ENCODE measurements at regions not wholly inside any gene's neighbourhood (a gene's known extent, or its start where the extent isn't known, plus 50 kb on each side); places are given as distances from the start of the nearest gene placed in this dataset.
"Not testable (repeated sequence)": the region's sequence is repeated elsewhere in the genome, so short reads cannot be mapped to it uniquely, and the experiment has no call there.

DNA sequence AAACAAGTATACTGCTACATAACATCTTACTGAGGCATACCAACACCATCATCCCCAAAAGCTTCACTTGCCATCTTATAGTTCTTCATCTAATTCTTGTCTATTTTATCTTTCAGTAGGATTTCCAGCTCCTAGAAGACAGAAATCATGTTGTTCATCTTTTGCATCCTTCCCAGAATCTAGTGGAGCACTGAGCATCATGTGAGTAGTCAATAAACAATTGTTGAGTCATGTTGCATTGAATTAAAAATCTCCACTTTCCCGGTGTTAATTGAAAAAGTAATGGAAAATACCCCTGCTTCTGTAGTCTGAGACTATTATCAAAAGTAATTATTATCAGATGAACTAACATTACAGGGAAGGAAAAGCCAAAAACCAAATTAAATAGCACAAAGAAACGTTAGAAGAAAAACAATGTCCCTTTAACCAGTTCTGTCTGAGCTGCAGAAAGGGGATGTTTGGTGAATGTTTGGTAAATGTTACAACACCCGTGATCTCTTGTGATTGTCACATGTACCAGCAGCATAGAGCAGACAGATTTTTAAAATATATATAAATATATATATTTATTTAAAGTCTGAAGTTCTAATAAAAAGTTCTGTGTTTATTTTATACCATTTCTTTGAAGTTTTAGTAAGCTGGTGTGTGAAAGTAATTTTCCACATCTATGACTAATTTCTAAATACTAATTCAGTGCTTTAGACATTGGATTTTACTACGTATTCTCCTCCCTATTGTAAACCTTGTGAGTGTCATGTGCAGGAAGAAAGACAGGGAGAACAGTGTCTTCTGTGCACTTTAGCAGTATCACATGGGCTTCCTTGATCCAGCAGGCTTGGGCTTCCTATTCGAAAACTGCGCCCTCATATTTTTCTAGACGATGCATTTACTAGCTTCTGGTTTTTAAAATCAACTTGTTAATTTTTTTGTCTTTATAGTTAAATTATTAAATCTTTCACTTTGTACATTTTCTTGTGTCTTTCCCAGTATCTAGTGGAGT lies 85.6 kb downstream of the RAP2B start:
- H3K36me3 ChIP-seq (ENCODE audit: control insufficient read depth in 1 of 2, insufficient read depth in 2 of 2, low read length in 2 of 2) = no peaks in the 10 kb centered on the region
- no peak overlapping the region for H3K4me3 ChIP-seq (ENCODE audit: low read depth in 1 of 2, low read length in 2 of 2)
- no peaks in the 10 kb centered on the region for H3K27me3 ChIP-seq (ENCODE audit: low read depth, low read length)
- no peaks in the 10 kb centered on the region for H3K9me3 ChIP-seq (ENCODE audit: control insufficient read depth in 1 of 2, low read length in 2 of 2)
- H3K4me1 ChIP-seq (ENCODE audit: control insufficient read depth in 1 of 2, insufficient read depth in 2 of 2, low read length in 2 of 2) = peaks cover 3 to 6% of the 10 kb centered on the region in 2 donors
- peak overlapping the region; percentile 70 for H3K27ac ChIP-seq (ENCODE audit: low read length)

DNA sequence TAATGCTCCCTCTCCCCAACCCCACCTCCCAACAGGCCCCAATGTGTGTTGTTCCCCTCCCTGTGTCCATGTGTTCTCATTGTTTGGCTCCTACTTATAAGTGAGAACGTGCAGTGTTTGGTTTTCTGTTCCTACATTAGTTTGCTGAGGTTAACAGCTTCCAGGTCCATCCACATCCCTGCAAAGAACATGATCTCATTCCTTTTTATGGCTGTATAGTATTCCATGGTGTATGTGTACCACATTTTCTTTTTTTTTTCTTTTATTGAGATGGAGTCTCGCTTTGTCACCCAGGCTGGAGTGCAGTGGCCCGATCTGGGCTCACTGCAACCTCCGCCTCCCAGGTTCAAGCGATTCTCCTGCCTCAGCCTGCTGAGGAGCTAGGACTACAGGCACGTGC lies 86.8 kb downstream of the RAP2B start:
- H3K27ac ChIP-seq (ENCODE audit: low read length); H3K27me3 ChIP-seq (ENCODE audit: low read depth, low read length); H3K4me3 ChIP-seq (ENCODE audit: low read depth in 1 of 2, low read length in 2 of 2); H3K9me3 ChIP-seq (ENCODE audit: control insufficient read depth in 1 of 2, low read length in 2 of 2); H3K4me1 ChIP-seq (ENCODE audit: control insufficient read depth in 1 of 2, insufficient read depth in 2 of 2, low read length in 2 of 2); H3K36me3 ChIP-seq (ENCODE audit: control insufficient read depth in 1 of 2, insufficient read depth in 2 of 2, low read length in 2 of 2): not testable (repeated sequence)

DNA sequence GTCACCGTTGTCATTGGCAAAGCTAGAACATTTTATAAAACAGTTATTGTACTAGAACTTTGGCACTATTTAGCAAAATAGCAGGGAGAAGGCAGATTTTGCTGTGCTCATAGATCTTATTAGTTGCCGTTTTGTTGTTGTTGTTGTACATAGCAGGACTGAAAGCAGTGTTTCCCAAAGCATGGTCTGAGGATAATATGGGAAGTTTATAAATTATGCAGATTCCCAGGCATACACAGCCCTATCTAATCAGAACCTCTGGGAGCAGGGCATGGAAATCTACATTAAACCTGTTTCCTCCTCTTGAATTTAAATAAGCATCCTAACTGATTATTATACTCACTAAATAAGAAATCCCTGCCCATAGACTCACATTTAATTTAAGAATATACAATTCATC lies 87.9 kb downstream of the RAP2B start:
- H3K36me3 ChIP-seq (ENCODE audit: control insufficient read depth in 1 of 2, insufficient read depth in 2 of 2, low read length in 2 of 2) = no peaks in the 10 kb centered on the region
- peak overlapping the region; percentile 16 for H3K27ac ChIP-seq (ENCODE audit: low read length)
- no peaks in the 10 kb centered on the region for H3K27me3 ChIP-seq (ENCODE audit: low read depth, low read length)
- no peaks in the 10 kb centered on the region for H3K9me3 ChIP-seq (ENCODE audit: control insufficient read depth in 1 of 2, low read length in 2 of 2)
- H3K4me1 ChIP-seq (ENCODE audit: control insufficient read depth in 1 of 2, insufficient read depth in 2 of 2, low read length in 2 of 2) = peaks cover 3 to 6% of the 10 kb centered on the region in 2 donors
- no peak overlapping the region for H3K4me3 ChIP-seq (ENCODE audit: low read depth in 1 of 2, low read length in 2 of 2)

DNA sequence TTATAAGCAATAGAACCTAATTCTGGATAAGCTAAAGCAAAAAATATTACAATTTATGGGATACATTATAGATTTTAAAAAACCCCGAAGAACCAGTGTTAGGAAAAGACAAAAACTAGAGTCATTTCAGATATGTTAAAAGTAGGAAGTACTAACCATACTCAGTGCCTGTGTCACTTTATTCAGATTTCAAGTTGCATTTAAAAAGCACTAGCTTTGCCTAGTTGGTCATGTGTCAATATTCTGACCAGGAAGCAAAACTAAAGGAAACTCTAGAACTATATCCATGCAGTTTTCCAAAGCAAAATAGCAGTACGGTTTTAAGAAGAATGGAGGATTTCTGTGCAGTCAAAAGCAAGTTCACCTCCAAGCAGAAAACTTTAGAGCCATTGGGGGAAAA lies 88.4 kb downstream of the RAP2B start:
- no peaks in the 10 kb centered on the region for H3K9me3 ChIP-seq (ENCODE audit: control insufficient read depth in 1 of 2, low read length in 2 of 2)
- peaks cover 3 to 6% of the 10 kb centered on the region in 2 donors for H3K4me1 ChIP-seq (ENCODE audit: control insufficient read depth in 1 of 2, insufficient read depth in 2 of 2, low read length in 2 of 2)
- no peaks in the 10 kb centered on the region for H3K36me3 ChIP-seq (ENCODE audit: control insufficient read depth in 1 of 2, insufficient read depth in 2 of 2, low read length in 2 of 2)
- no peak overlapping the region for H3K4me3 ChIP-seq (ENCODE audit: low read depth in 1 of 2, low read length in 2 of 2)
- H3K27me3 ChIP-seq (ENCODE audit: low read depth, low read length) = no peaks in the 10 kb centered on the region
- H3K27ac ChIP-seq (ENCODE audit: low read length) = peak overlapping the region; percentile 16

DNA sequence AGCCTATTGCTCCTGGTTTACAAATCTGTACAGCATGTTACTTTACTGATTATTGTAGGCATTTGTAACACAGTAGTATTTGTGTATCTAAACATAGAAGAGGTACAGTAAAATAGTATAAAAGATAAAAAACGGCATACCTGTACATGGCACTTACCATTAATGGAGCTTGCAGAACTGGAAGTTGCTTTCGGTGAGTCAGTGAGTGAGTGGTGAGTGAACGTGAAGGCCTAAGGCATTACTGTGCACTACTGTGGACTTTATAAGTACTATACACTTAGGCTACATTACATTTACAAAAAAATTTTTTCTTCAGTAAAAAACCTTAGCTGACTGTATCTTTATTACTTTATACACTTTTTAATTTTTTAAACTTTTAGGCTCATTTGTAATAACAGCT lies 90.9 kb downstream of the RAP2B start:
- H3K27ac ChIP-seq (ENCODE audit: low read length) = no peak overlapping the region
- no peak overlapping the region for H3K4me3 ChIP-seq (ENCODE audit: low read depth in 1 of 2, low read length in 2 of 2)
- no peaks in the 10 kb centered on the region for H3K36me3 ChIP-seq (ENCODE audit: control insufficient read depth in 1 of 2, insufficient read depth in 2 of 2, low read length in 2 of 2)
- no peaks in the 10 kb centered on the region for H3K27me3 ChIP-seq (ENCODE audit: low read depth, low read length)
- H3K4me1 ChIP-seq (ENCODE audit: control insufficient read depth in 1 of 2, insufficient read depth in 2 of 2, low read length in 2 of 2) = no peaks in the 10 kb centered on the region
- no peaks in the 10 kb centered on the region for H3K9me3 ChIP-seq (ENCODE audit: control insufficient read depth in 1 of 2, low read length in 2 of 2)

DNA sequence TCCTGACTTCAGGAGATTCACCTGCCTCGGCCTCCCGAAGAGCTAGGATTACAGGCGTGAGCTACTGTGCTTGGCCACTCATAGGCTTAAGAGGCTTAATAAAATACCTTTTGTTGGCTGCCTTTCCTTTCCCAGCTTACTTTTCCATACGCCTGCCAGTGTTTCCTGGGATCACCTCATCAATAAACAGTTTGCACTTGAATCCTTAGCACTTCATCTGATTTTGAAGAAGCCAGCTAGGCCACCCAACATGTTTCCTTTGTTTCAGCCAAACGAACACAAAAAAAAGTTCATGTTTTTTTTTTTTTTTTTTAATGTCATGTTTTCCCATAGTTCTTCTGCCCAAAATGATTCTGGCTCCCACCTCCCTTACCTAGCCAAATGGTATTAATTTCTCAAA lies 92.3 kb downstream of the RAP2B start:
- H3K27ac ChIP-seq (ENCODE audit: low read length) = no peak overlapping the region
- H3K4me1 ChIP-seq (ENCODE audit: control insufficient read depth in 1 of 2, insufficient read depth in 2 of 2, low read length in 2 of 2) = no peaks in the 10 kb centered on the region
- H3K36me3 ChIP-seq (ENCODE audit: control insufficient read depth in 1 of 2, insufficient read depth in 2 of 2, low read length in 2 of 2) = no peaks in the 10 kb centered on the region
- H3K27me3 ChIP-seq (ENCODE audit: low read depth, low read length) = no peaks in the 10 kb centered on the region
- H3K4me3 ChIP-seq (ENCODE audit: low read depth in 1 of 2, low read length in 2 of 2) = no peak overlapping the region
- H3K9me3 ChIP-seq (ENCODE audit: control insufficient read depth in 1 of 2, low read length in 2 of 2) = no peaks in the 10 kb centered on the region

DNA sequence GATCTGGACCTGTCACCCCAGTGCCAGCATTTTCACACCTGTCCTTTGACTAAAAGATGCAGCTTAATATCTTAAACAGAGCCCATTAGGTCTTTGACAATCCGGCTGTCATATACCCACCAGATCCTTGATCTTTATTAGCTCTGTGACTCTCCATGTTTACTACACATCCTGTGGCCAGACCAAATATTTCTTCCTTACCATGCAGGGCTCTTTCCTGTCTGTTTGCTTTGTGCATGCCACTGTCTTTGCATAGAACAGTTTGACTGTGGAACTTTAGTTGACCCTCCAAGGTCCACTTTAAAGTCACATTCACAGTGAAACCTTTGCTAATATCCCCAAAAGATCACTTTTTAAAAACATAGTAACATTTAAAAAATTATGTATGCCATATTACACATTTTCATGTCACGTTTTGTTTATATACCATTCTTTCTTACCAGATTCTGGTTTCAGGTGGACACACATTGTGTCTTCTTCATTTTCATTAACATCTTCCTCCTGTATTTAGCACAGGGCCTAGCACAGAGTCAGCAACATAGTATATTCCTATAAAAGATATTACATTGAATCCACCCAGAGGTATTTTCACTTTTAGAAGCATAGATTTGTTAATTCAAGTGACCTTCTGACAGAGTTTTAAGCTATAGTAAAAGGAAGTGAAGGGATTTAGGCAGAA lies 95.8 kb downstream of the RAP2B start:
- Histone ChIP-seq H3K4me1 (ENCODE audit: control insufficient read depth in 1 of 2, insufficient read depth in 2 of 2, low read length in 2 of 2) (no peaks in the 10 kb centered on the region), H3K27ac (ENCODE audit: low read length) (no peak overlapping the region), H3K4me3 (ENCODE audit: low read depth in 1 of 2, low read length in 2 of 2) (no peak overlapping the region), H3K9me3 (ENCODE audit: control insufficient read depth in 1 of 2, low read length in 2 of 2) (no peaks in the 10 kb centered on the region), H3K27me3 (ENCODE audit: low read depth, low read length) (no peaks in the 10 kb centered on the region), H3K36me3 (ENCODE audit: control insufficient read depth in 1 of 2, insufficient read depth in 2 of 2, low read length in 2 of 2) (no peaks in the 10 kb centered on the region)

DNA sequence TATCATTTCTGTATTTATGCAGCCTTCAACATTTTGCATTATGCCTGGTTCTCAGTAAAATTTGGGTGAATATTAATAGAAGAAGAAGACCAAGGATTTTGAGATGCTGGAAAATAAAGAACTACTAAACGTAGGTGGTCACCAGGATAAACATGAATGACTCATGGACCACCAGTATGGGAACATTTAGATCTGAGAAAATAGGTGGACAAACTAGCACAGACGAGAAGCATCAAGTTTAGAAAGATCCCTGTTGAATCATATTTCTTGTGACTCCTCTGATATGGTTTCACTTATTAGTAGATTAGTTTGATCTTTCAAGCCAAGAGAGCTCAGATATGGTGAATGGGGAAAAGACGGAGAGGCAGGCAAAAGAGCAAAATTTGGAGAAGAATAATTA lies 97.9 kb downstream of the RAP2B start:
- H3K4me1 ChIP-seq (ENCODE audit: control insufficient read depth in 1 of 2, insufficient read depth in 2 of 2, low read length in 2 of 2) = no peaks in the 10 kb centered on the region
- no peaks in the 10 kb centered on the region for H3K9me3 ChIP-seq (ENCODE audit: control insufficient read depth in 1 of 2, low read length in 2 of 2)
- no peaks in the 10 kb centered on the region for H3K36me3 ChIP-seq (ENCODE audit: control insufficient read depth in 1 of 2, insufficient read depth in 2 of 2, low read length in 2 of 2)
- H3K27ac ChIP-seq (ENCODE audit: low read length) = no peak overlapping the region
- H3K27me3 ChIP-seq (ENCODE audit: low read depth, low read length) = no peaks in the 10 kb centered on the region
- no peak overlapping the region for H3K4me3 ChIP-seq (ENCODE audit: low read depth in 1 of 2, low read length in 2 of 2)

DNA sequence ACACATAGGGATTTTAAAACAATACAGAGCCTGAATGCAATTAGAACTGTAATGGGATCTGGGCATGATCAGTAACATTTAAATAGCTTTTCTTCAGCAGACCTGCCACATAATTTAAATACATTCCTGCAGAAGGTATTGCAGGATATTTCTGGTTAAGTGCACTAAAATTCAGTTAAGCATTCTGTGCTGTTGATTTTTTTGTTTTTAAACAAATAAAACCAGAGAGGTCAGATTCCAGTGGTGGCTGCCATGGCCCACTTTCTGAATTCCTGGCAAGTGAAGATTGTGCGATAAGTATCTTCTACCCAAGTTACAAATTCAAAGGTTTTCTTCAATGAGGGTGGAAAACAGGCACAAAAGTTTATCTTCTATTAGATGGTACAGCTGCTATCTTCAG lies 98.7 kb downstream of the RAP2B start:
- Histone ChIP-seq H3K36me3 (ENCODE audit: control insufficient read depth in 1 of 2, insufficient read depth in 2 of 2, low read length in 2 of 2) (no peaks in the 10 kb centered on the region), H3K27ac (ENCODE audit: low read length) (no peak overlapping the region), H3K4me1 (ENCODE audit: control insufficient read depth in 1 of 2, insufficient read depth in 2 of 2, low read length in 2 of 2) (no peaks in the 10 kb centered on the region), H3K27me3 (ENCODE audit: low read depth, low read length) (no peaks in the 10 kb centered on the region), H3K9me3 (ENCODE audit: control insufficient read depth in 1 of 2, low read length in 2 of 2) (no peaks in the 10 kb centered on the region), H3K4me3 (ENCODE audit: low read depth in 1 of 2, low read length in 2 of 2) (no peak overlapping the region)

DNA sequence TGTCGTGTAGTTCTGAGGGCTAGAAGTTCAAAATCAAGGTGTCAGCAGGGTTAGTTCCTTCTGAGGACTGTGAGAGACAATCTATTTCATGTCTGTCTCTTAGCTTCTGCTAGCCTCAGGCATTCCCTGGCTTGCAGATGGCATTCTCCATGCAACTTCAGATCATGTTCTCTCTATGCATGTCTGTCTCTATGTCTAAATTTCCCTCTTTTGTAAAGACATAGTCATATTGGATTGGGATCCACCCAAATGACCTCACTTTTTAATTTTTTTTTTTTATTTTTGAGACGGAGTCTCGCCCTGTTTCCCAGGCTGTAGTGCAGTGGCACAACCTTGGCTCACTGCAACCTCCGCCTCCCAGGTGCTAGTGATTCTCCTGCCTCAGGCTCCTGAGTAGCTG lies 104.6 kb downstream of the RAP2B start:
- Histone ChIP-seq H3K9me3 (ENCODE audit: control insufficient read depth in 1 of 2, low read length in 2 of 2) (no peaks in the 10 kb centered on the region), H3K4me3 (ENCODE audit: low read depth in 1 of 2, low read length in 2 of 2) (no peak overlapping the region), H3K27ac (ENCODE audit: low read length) (no peak overlapping the region), H3K36me3 (ENCODE audit: control insufficient read depth in 1 of 2, insufficient read depth in 2 of 2, low read length in 2 of 2) (no peaks in the 10 kb centered on the region), H3K27me3 (ENCODE audit: low read depth, low read length) (no peaks in the 10 kb centered on the region), H3K4me1 (ENCODE audit: control insufficient read depth in 1 of 2, insufficient read depth in 2 of 2, low read length in 2 of 2) (no peaks in the 10 kb centered on the region)

DNA sequence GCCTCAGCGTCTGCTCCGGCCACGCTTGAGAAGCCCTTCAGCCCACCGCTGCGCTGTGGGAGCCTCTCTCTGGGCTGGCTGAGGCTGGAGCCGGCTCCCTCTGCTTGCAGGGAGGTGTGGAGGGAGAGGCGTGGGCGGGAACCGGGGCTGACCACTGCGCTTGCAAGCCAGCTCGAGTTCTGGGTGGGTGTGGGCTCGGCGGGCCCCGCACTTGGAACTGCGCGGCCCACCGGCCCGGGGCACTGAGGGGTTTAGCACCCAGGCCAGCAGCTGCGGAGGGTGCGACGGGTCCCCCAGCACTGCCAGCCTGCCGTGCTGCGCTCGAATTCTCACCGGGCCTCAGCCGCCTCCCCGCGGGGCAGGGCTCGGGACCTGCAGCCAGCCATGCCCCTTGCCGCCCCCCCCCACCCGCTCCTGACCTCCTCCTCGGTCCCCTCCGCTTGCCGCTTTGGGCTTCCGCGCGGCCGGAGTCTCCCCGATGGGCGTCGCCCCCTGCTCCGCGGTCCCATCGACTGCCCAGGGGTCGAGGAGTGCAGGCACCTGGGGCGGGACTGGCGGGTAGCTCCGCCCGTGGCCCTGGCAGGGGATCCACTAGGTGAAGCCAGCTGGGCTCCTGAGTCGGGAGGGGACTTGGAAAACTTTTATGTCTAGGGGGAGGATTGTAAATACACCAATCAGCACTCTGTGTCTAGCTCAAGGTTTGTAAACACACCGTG lies 106.7 kb downstream of the RAP2B start:
- Histone ChIP-seq H3K27ac (ENCODE audit: low read length) (no peak overlapping the region), H3K4me1 (ENCODE audit: control insufficient read depth in 1 of 2, insufficient read depth in 2 of 2, low read length in 2 of 2) (no peaks in the 10 kb centered on the region), H3K4me3 (ENCODE audit: low read depth in 1 of 2, low read length in 2 of 2) (no peak overlapping the region), H3K36me3 (ENCODE audit: control insufficient read depth in 1 of 2, insufficient read depth in 2 of 2, low read length in 2 of 2) (no peaks in the 10 kb centered on the region), H3K9me3 (ENCODE audit: control insufficient read depth in 1 of 2, low read length in 2 of 2) (no peaks in the 10 kb centered on the region), H3K27me3 (ENCODE audit: low read depth, low read length) (no peaks in the 10 kb centered on the region)

All from muscle layer of duodenum (tissue), 2 donors.